B cell (primary cell): ENCODE measurements at regions not wholly inside any gene's neighbourhood (a gene's known extent, or its start where the extent isn't known, plus 50 kb on each side); places are given as distances from the start of the nearest gene placed in this dataset.
"Not testable (repeated sequence)": the region's sequence is repeated elsewhere in the genome, so short reads cannot be mapped to it uniquely, and the experiment has no call there.

Experiments used
- ATAC-seq: fragments of 200-7000 bp; cut with Tn5 transposase; one replicate; pipeline ENCODE4 v1.10.0; 2021; ENCODE audit warnings: low read depth, mild to moderate bottlenecking, moderate number of reproducible peaks, moderate library complexity
- CTCF ChIA-PET: fragments of 350-600 bp; sonication (Branson Sonifier 250); formaldehyde crosslinking; loops from one replicate; lab custom pipeline; 2021; ENCODE audit warnings: antibody characterized with exemption, inconsistent platforms; lab: Charles Lee
- POLR2A ChIA-PET: fragments of 350-600 bp; sonication (Branson Sonifier 250); formaldehyde crosslinking; loops from one replicate; lab custom pipeline; 2021; ENCODE audit warnings: antibody characterized with exemption; lab: Charles Lee
- DNase-seq: peaks from one replicate; pipeline ENCODE4 v3.0.0; 2013
- H2AFZ ChIP-seq: 2 replicates; pipeline ENCODE4 v1.6.1; 2012; ENCODE audit warnings: mild to moderate bottlenecking, low read depth, low read length; ENCODE audit not compliant: insufficient read depth, poor library complexity, severe bottlenecking
- H3K27ac ChIP-seq, 2 donors: 1 replicate in 1 of 2; 2 replicates in 1 of 2; pipeline ENCODE4 v1.5.1; 2012 to 2013; ENCODE audit warnings: low read length in 2 of 2, mild to moderate bottlenecking in 2 of 2, moderate library complexity in 1 of 2
- H3K27me3 ChIP-seq, 4 experiments: fragments of 200-600 bp in 1 of 4; sonication (generic) in 1 of 4; replicated peaks in 1 of 4; 1 replicate in 2 of 4; 2 replicates in 2 of 4; pipeline versions ENCODE4 v1.6.1 to v1.7.0; 2013 to 2016; ENCODE audit warnings: low read length in 3 of 4, mild to moderate bottlenecking in 2 of 4, mixed read lengths in 1 of 4, moderate library complexity in 1 of 4; ENCODE audit not compliant: insufficient read depth in 4 of 4, control insufficient read depth in 3 of 4; ENCODE audit errors: control extremely low read depth in 1 of 4
- H3K36me3 ChIP-seq, 2 experiments: replicated peaks in 1 of 2; 1 replicate in 1 of 2; 2 replicates in 1 of 2; pipeline versions ENCODE4 v1.6.1 to v1.7.1; 2013; ENCODE audit warnings: low read length in 1 of 2; ENCODE audit not compliant: insufficient read depth in 2 of 2, control insufficient read depth in 1 of 2; ENCODE audit errors: control extremely low read depth in 1 of 2, extremely low read depth in 1 of 2
- H3K4me1 ChIP-seq, 2 donors: fragments of 200-600 bp in 1 of 2; sonication (generic) in 1 of 2; 1 replicate in 1 of 2; 2 replicates in 1 of 2; pipeline versions ENCODE4 v1.5.1 to v1.6.1; 2013 to 2017; ENCODE audit warnings: low read length in 2 of 2; ENCODE audit not compliant: control insufficient read depth in 2 of 2, insufficient read depth in 2 of 2
- H3K4me2 ChIP-seq: replicated peaks from 2 replicates; pipeline ENCODE3; 2012; ENCODE audit warnings: mild to moderate bottlenecking, low read depth, low read length; ENCODE audit not compliant: poor library complexity, severe bottlenecking
- H3K4me3 ChIP-seq, 5 experiments: fragments of 200-600 bp in 1 of 5; sonication (generic) in 1 of 5; 1 replicate in 3 of 5; 2 replicates in 2 of 5; pipeline versions ENCODE4 v1.5.1 to v1.7.0; 2011 to 2016; ENCODE audit warnings: low read length in 4 of 5, mild to moderate bottlenecking in 4 of 5, low read depth in 2 of 5, control low read depth in 1 of 5, moderate library complexity in 1 of 5; ENCODE audit not compliant: insufficient read depth in 1 of 5; ENCODE audit errors: control extremely low read depth in 1 of 5, extremely low read depth in 1 of 5
- H3K79me2 ChIP-seq: fragments of 200-600 bp; sonication (generic); one replicate; pipeline ENCODE4 v1.6.0; 2016; ENCODE audit warnings: low read length; ENCODE audit not compliant: control insufficient read depth, insufficient read depth
- H3K9ac ChIP-seq: fragments of 200-600 bp; sonication (generic); 2 replicates; pipeline ENCODE4 v1.6.1; 2017; ENCODE audit warnings: mild to moderate bottlenecking, low read length, moderate library complexity
- H3K9me3 ChIP-seq, 3 donors: one replicate each; pipeline versions ENCODE4 v1.6.1 to v1.7.1; 2013; ENCODE audit warnings: low read length in 2 of 3; ENCODE audit not compliant: control insufficient read depth in 2 of 3, insufficient read depth in 1 of 3; ENCODE audit errors: control extremely low read depth in 1 of 3
- H4K20me1 ChIP-seq: 2 replicates; pipeline ENCODE4 v1.6.0; 2012; ENCODE audit warnings: mild to moderate bottlenecking, low read length; ENCODE audit not compliant: insufficient read depth, control insufficient read depth, poor library complexity, severe bottlenecking
- H3K27ac Mint-ChIP-seq: one replicate; pipeline ENCODE4 v1.8.0; 2021; ENCODE audit warnings: mixed read lengths
- H3K27me3 Mint-ChIP-seq: one replicate; pipeline ENCODE4 v1.8.0; 2021; ENCODE audit warnings: mixed read lengths
- H3K4me1 Mint-ChIP-seq: one replicate; pipeline ENCODE4 v1.8.0; 2021; ENCODE audit warnings: mixed read lengths
- H3K4me3 Mint-ChIP-seq: one replicate; pipeline ENCODE4 v1.8.0; 2021; ENCODE audit warnings: mixed read lengths
- H3K9me3 Mint-ChIP-seq: one replicate; pipeline ENCODE4 v1.8.0; 2022; ENCODE audit warnings: mixed read lengths; ENCODE audit not compliant: insufficient read depth
- WGBS: methylation state at CpG from one replicate; pipeline ENCODE4 v1.1.5; 2013; ENCODE audit warnings: missing lambda C conversion rate; ENCODE audit not compliant: insufficient coverage; 5-methylcytosine and 5-hydroxymethylcytosine counted together
- intact Hi-C: fragments of 100-400 bp; cut with micrococcal nuclease; formaldehyde crosslinking; loops from one replicate; pipeline ENCODE4 v1.10.0; 2022

DNA sequence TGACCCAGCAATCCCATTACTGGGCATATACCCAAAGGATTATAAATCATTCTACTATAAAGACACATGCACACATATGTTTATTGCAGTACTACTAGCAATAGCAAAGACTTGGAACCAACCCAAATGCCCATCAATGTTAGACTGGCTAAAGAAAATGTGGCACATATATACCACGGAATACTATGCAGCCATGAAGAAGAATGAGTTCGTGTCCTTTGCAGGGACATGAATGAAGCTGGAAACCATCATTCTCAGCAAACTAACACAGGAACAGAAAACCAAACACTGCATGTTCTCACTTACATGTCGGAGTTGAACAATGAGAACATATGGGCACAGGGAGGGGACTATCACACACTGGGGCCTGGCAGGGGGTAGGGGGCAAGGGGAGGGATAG is 183.0 kb downstream of the HACE1 start:
- H2AFZ ChIP-seq, H3K27ac Mint-ChIP-seq, CTCF ChIA-PET, ATAC-seq, H3K79me2 ChIP-seq, H3K27ac ChIP-seq, H3K4me2 ChIP-seq, H3K4me1 ChIP-seq, H3K9me3 ChIP-seq, intact Hi-C loops, H3K4me3 Mint-ChIP-seq, H4K20me1 ChIP-seq, H3K4me3 ChIP-seq, H3K4me1 Mint-ChIP-seq, H3K36me3 ChIP-seq, H3K27me3 Mint-ChIP-seq, H3K9ac ChIP-seq, DNase-seq, POLR2A ChIA-PET, H3K27me3 ChIP-seq: not testable (repeated sequence)
- peaks cover 14% of the 10 kb centered on the region for H3K9me3 Mint-ChIP-seq
- WGBS: no CpG with 5 or more reads among the region's 3 CpGs

DNA sequence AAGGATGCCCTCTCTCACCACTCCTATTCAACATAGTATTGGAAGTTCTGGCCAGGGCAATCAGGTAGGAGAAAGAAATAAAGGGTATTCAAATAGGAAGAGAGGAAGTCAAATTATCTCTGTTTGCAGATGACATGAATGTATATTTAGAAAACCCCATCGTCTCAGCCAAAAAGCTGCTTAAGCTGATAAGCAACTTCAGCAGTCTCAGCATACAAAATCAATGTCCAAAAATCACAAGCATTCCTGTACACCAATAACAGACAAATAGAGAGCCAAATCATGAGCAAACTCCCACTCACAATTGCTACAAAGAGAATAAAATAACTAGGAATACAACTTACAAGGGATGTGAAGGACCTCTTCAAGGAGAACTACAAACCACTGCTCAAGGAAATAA is 184.6 kb downstream of the HACE1 start:
- H3K36me3 ChIP-seq, H3K27ac Mint-ChIP-seq, intact Hi-C loops, H3K79me2 ChIP-seq, H3K4me2 ChIP-seq, H3K27me3 ChIP-seq, CTCF ChIA-PET, ATAC-seq, H4K20me1 ChIP-seq, H3K27ac ChIP-seq, H3K9ac ChIP-seq, DNase-seq, H3K4me3 ChIP-seq, POLR2A ChIA-PET, H3K4me3 Mint-ChIP-seq, H3K4me1 Mint-ChIP-seq, H3K4me1 ChIP-seq, H3K27me3 Mint-ChIP-seq, H2AFZ ChIP-seq: not testable (repeated sequence)
- H3K9me3 ChIP-seq: peaks cover 0 to 11% (median 0%) of the 10 kb centered on the region in 3 donors
- peaks cover 14% of the 10 kb centered on the region for H3K9me3 Mint-ChIP-seq
- no CpG with 5 or more reads among the region's 1 CpG for WGBS

- H3K27me3 ChIP-seq, H3K4me1 ChIP-seq, H3K36me3 ChIP-seq, H3K79me2 ChIP-seq, POLR2A ChIA-PET, intact Hi-C loops, H2AFZ ChIP-seq, H3K9ac ChIP-seq, H3K4me2 ChIP-seq, H3K27ac ChIP-seq, H3K9me3 ChIP-seq, ATAC-seq, H3K4me3 ChIP-seq, H3K27me3 Mint-ChIP-seq, H3K4me3 Mint-ChIP-seq, H3K27ac Mint-ChIP-seq, CTCF ChIA-PET, H4K20me1 ChIP-seq, DNase-seq, H3K4me1 Mint-ChIP-seq: not testable (repeated sequence)
- H3K9me3 Mint-ChIP-seq: peaks cover 12% of the 10 kb centered on the region
- WGBS: no CpG with 5 or more reads among the region's 1 CpG
Measured at GRCh38 chr6:104673078-104673477, 186.6 kb downstream of the HACE1 start.

DNA sequence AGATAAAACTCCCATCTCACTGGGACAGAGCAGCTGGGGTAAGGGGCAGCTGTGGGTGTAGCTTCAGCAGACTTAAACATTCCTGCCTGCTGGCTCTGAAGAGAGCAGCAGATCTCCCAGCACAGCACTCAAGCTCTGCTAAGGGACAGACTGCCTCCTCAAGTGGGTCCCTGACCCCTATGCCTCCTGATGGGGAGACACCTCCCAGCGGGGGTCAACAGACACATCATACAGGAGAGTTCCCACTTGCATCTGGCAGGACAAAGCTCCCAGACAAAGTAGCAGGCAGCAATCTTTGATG is 188.2 kb downstream of the HACE1 start:
- H3K27ac Mint-ChIP-seq, DNase-seq, H3K4me1 Mint-ChIP-seq, H3K36me3 ChIP-seq, H3K27me3 Mint-ChIP-seq, POLR2A ChIA-PET, H3K4me2 ChIP-seq, H3K27ac ChIP-seq, ATAC-seq, H3K9ac ChIP-seq, H3K79me2 ChIP-seq, H3K9me3 ChIP-seq, H3K4me3 Mint-ChIP-seq, H4K20me1 ChIP-seq, H3K4me1 ChIP-seq, H3K4me3 ChIP-seq, H3K27me3 ChIP-seq, intact Hi-C loops, CTCF ChIA-PET, H2AFZ ChIP-seq: not testable (repeated sequence)
- 100% methylated on average over 1 of the region's 1 CpG for WGBS
- H3K9me3 Mint-ChIP-seq: peaks cover 12% of the 10 kb centered on the region
